OCI-LY7 (cell line): ENCODE measurements at regions not wholly inside any gene's neighbourhood (a gene's known extent, or its start where the extent isn't known, plus 50 kb on each side); places are given as distances from the start of the nearest gene placed in this dataset.

Source experiments
- BruUV-seq: library from RNA; stranded (reverse); fragments of 400-500 nt; replicated peaks from 2 replicates; lab custom pipeline; 2021; lab: Mats Ljungman, UMichigan
- CTCF ChIA-PET: fragments of 300-600 bp; sonication (Branson Sonifier 250); formaldehyde crosslinking; loops from one replicate; lab custom pipeline; 2022; ENCODE audit warnings: antibody characterized with exemption; ENCODE audit not compliant: unreplicated experiment; lab: Charles Lee
- POLR2A ChIA-PET: fragments of 300-600 bp; sonication (Branson Sonifier 250); formaldehyde crosslinking; loops from one replicate; lab custom pipeline; 2022; ENCODE audit warnings: antibody characterized with exemption; lab: Charles Lee
- DNase-seq: peaks from one replicate; pipeline ENCODE4 v3.0.0-alpha.2; 2015; ENCODE audit warnings: low spot score
- H2AFZ ChIP-seq: fragments of 200-600 bp; sonication (generic), shearing (Covaris generic); 2 replicates; pipeline ENCODE4 v1.6.1; 2014; ENCODE audit warnings: mild to moderate bottlenecking, antibody characterized with exemption, low read length, moderate library complexity
- H3K27ac ChIP-seq: fragments of 200-600 bp; sonication (generic); 2 replicates; pipeline ENCODE4 v1.5.1; 2014; ENCODE audit warnings: mixed run types, low read depth, mild to moderate bottlenecking, moderate library complexity, low read length, inconsistent platforms; ENCODE audit not compliant: poor library complexity, severe bottlenecking
- H3K36me3 ChIP-seq: fragments of 200-600 bp; sonication (generic); 2 replicates; pipeline ENCODE4 v1.6.1; 2014; ENCODE audit warnings: mild to moderate bottlenecking, antibody characterized with exemption, low read length, moderate library complexity, mixed read lengths; ENCODE audit not compliant: insufficient read depth
- H3K4me1 ChIP-seq: fragments of 200-600 bp; sonication (generic); 2 replicates; pipeline ENCODE4 v1.5.1; 2014; ENCODE audit warnings: mild to moderate bottlenecking, low read length; ENCODE audit not compliant: insufficient read depth, poor library complexity, severe bottlenecking
- H3K4me2 ChIP-seq: fragments of 200-600 bp; sonication (generic); 2 replicates; pipeline ENCODE4 v1.6.1; 2014; ENCODE audit warnings: mild to moderate bottlenecking, low read length
- H3K4me3 ChIP-seq: fragments of 200-600 bp; sonication (generic); 2 replicates; pipeline ENCODE4 v1.5.1; 2014; ENCODE audit warnings: mild to moderate bottlenecking, low read depth, low read length; ENCODE audit not compliant: poor library complexity, severe bottlenecking
- H3K79me2 ChIP-seq: fragments of 200-600 bp; sonication (generic); 2 replicates; pipeline ENCODE4 v1.6.1; 2016; ENCODE audit warnings: low read depth, mild to moderate bottlenecking, low read length, moderate library complexity, mixed read lengths; ENCODE audit not compliant: insufficient read depth
- H3K9me2 ChIP-seq: fragments of 200-600 bp; sonication (generic); 2 replicates; pipeline ENCODE4 v1.6.1; 2016; ENCODE audit warnings: mild to moderate bottlenecking, low read length, mixed read lengths; ENCODE audit not compliant: insufficient read depth
- H3K9me3 ChIP-seq: fragments of 200-600 bp; sonication (generic); 2 replicates; pipeline ENCODE4 v1.6.1; 2014; ENCODE audit warnings: mild to moderate bottlenecking, mixed run types, low read length, mixed read lengths
- H4K20me1 ChIP-seq: fragments of 200-600 bp; sonication (generic); 2 replicates; pipeline ENCODE4 v1.6.1; 2014; ENCODE audit warnings: mild to moderate bottlenecking, antibody characterized with exemption, low read length, moderate library complexity, mixed read lengths; ENCODE audit not compliant: insufficient read depth
- CTCF ChIP-seq: fragments of 200-600 bp; sonication (generic); conservative IDR thresholded peaks from 2 replicates; pipeline ENCODE4 v1.5.1; 2014; ENCODE audit warnings: mild to moderate bottlenecking, antibody characterized with exemption, low read length, moderate library complexity, mixed read lengths
- EZH2phosphoT487 ChIP-seq: fragments of 200-600 bp; sonication (generic); IDR thresholded peaks from 2 replicates; pipeline ENCODE4 v1.6.1; 2018; ENCODE audit warnings: low read depth, borderline replicate concordance, mild to moderate bottlenecking, mixed run types, antibody characterized with exemption, low read length, moderate library complexity, mixed read lengths
- intact Hi-C: fragments of 100-400 bp; cut with micrococcal nuclease; formaldehyde crosslinking; loops from one replicate; pipeline ENCODE4 v1.10.0; 2022; ENCODE audit not compliant: unreplicated experiment

GRCh38 chr9:107546859-107547258, 57.3 kb upstream of the KLF4 start:
- CTCF ChIA-PET, result no interaction called here
- BruUV-seq, result no TSS peak

GRCh38 chr9:107545036-107545435, 55.5 kb upstream of the KLF4 start:
- intact Hi-C loops, result no loop called here
- DNase-seq, result no peak
- H4K20me1 ChIP-seq, result no peaks in the 10 kb centered on the region
- no peaks in the 10 kb centered on the region for H3K36me3 ChIP-seq
- no peak overlapping the region for H3K4me2 ChIP-seq
- no peak overlapping the region for H3K4me3 ChIP-seq
- ChIA-PET CTCF (no interaction called here), POLR2A (no interaction called here)
- no peaks in the 10 kb centered on the region for H3K79me2 ChIP-seq
- no peaks in the 10 kb centered on the region for H3K9me2 ChIP-seq
- no peak overlapping the region for H3K27ac ChIP-seq
- H2AFZ ChIP-seq, result no peak overlapping the region
- H3K9me3 ChIP-seq, result no peaks in the 10 kb centered on the region
- no peaks in the 10 kb centered on the region for H3K4me1 ChIP-seq
- BruUV-seq, result no TSS peak
- TF ChIP-seq CTCF, result no peak
- no peak for TF ChIP-seq EZH2phosphoT487

More at GRCh38 chr9:107546859-107547258, 57.3 kb upstream of the KLF4 start:
- TF ChIP-seq CTCF, result no peak
- TF ChIP-seq EZH2phosphoT487, result no peak
- no peaks in the 10 kb centered on the region for H3K36me3 ChIP-seq
- no peaks in the 10 kb centered on the region for H4K20me1 ChIP-seq
- POLR2A ChIA-PET, result no interaction called here
- H3K27ac ChIP-seq, result no peak overlapping the region
- intact Hi-C loops, result no loop called here
- no peak overlapping the region for H3K4me2 ChIP-seq
- H3K9me2 ChIP-seq, result no peaks in the 10 kb centered on the region
- H3K4me1 ChIP-seq, result no peaks in the 10 kb centered on the region
- H2AFZ ChIP-seq, result no peak overlapping the region
- H3K79me2 ChIP-seq, result no peaks in the 10 kb centered on the region
- no peaks in the 10 kb centered on the region for H3K9me3 ChIP-seq
- no peak for DNase-seq
- H3K4me3 ChIP-seq, result no peak overlapping the region

GRCh38 chr9:107542411-107543157, 53.0 kb upstream of the KLF4 start:
- Histone ChIP-seq H3K4me1 (no peaks in the 10 kb centered on the region), H3K4me3 (no peak overlapping the region), H3K27ac (no peak overlapping the region), H3K9me2 (no peaks in the 10 kb centered on the region), H3K4me2 (no peak overlapping the region), H4K20me1 (no peaks in the 10 kb centered on the region), H3K79me2 (no peaks in the 10 kb centered on the region), H3K9me3 (no peaks in the 10 kb centered on the region), H3K36me3 (no peaks in the 10 kb centered on the region), H2AFZ (no peak overlapping the region)
- no TSS peak for BruUV-seq
- CTCF ChIA-PET, result no interaction called here
- TF ChIP-seq CTCF (no peak), EZH2phosphoT487 (no peak)
- intact Hi-C loops, result no loop called here
- POLR2A ChIA-PET, result interaction anchor here (0.5 to 1.0 kb wide), 2 partner anchors 21 to 300 kb away, joined by 3 read pairs; no protein-coding TSS in a partner anchor
- no peak for DNase-seq
